HG02970 (cell line): ENCODE measurements at regions not wholly inside any gene's neighbourhood (a gene's known extent, or its start where the extent isn't known, plus 50 kb on each side); places are given as distances from the start of the nearest gene placed in this dataset.
"Not testable (repeated sequence)": the region's sequence is repeated elsewhere in the genome, so short reads cannot be mapped to it uniquely, and the experiment has no call there.

Experiments
- ATAC-seq: cut with Tn5 transposase; IDR thresholded peaks from one replicate; pipeline ENCODE4 v1.9.1; 2021; ENCODE audit warnings: mild to moderate bottlenecking, moderate library complexity, moderate number of reproducible peaks; ENCODE audit not compliant: unreplicated experiment, low FRiP score

DNA sequence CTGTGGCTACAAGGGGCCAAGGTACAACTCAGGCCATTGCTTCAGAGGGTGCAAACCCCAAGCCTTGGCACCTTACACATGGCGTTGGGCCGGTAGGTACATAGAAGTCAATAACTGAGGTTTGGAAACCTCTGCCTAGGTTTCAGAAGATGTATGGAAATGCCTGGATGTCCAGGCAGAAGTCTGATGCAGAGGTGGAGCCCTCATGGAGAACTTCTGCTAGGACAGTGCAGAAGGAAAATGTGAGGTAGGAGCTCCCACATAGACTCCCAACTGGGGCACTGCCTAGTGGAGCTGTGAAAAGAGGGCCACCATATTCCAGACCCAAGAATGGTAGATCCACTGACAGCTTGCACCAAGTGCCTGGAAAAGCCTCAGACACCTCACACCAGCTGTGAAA is 92.1 kb upstream of the SFRP2 start:
- ATAC-seq, result no peak

DNA sequence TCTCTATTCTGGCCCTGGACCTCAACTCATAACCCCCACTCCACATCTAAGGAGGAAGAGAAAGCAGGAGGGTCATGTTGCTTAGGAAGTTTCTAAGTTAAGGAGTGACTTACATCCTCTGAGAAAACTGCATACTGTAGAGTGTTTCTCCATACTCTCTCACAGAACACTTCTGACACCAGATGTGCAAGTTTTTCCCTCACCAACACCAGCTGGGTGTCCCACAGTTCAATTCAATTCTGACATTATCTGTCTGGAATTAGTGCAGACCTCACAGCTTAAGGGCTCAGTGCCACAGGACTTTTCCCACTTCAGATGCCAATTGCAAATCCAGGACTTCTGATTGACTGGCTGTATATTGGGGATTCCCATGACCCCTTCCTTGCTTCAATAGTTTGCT is 89.0 kb upstream of the SFRP2 start:
- no peak for ATAC-seq

DNA sequence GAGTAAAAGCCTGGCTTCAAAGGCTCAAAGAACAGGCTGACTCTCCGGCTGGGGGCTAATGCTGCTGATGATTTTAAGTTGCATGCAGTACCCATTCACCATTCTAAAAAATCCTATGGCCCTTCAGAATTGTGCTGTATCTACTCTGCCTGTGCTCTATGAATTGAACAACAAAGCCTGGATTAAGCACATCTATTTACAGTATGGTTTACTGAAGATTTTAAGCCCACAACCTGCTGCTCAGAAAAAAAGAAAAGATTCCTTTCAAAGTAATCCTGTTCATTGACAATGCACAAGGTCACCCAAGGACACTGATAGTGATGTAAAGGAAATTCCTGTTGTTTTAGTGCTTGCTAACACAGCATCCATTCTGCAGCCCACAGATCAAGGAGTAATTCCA is 84.9 kb upstream of the SFRP2 start:
- no peak for ATAC-seq

DNA sequence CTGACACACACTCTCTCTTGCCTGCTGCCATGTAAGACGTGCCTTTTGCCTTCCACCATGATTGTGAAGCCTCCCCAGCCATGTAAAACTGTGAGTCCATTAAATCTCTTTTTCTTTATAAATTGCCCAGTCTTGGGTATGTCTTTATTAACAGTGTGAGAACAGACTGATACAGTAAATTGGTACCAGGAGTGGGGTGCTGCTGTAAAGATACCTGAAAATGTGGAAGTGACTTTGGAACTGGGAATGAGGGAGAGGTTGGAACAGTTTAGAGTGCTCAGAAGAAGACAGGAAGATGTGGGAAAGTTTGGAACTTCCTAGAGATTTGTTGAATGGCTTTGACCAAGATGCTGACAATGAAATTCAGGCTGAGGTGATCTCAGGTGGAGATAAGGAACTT is 77.9 kb upstream of the SFRP2 start:
- ATAC-seq, result not testable (repeated sequence)

DNA sequence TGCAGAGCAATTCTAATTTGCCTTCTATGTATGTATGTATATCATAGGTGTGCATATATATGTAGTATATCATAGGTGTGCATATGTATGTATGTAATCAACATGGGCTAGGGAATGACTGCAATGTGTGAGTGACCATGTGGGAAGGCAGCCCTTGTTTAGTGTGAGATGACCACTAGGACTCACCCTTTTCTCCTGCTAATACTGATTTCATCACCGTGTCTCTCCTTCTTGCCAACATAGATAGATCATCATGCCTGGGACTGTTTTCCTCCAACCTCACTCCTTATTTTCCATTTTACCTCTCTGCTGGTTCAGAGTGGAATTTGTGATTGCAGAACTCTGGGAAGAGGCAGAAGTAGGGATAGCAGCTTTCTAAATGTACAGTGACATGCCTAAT is 63.6 kb upstream of the SFRP2 start:
- ATAC-seq, result no peak

DNA sequence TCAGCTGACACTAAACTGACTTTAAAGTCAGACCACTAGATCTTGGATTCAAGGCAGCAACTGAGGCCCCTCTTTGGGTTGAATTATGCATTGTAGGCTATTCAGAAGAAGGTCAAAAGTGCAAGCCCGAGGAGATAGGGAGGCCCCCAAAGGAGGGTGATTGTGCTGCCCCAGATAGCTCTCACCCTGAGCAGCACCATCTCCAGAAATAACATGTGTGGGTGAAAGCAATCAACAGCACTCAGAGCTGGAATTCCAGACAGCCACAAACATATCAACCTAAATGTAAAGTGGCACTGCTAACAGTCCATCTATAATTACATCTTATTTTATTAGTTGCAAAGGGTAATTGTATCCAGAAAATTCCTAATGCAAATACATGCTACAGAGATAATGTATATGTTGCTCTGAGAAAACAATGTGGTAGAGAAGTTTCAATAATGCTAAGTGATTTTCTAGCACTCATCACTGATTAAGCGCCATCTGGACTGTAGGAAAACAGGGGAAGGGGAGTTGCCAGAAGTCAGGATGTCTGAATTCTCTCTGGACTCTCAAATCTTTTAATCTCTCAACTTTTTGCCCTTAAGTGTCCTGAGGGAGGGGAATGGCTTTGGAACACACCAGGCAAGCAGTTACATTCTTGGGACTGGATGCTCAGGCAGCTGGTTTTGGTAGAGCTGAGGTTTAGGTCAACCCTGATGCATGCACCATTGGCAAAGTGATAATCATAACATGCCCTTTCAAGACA is 61.8 kb upstream of the SFRP2 start:
- ATAC-seq, result no peak

DNA sequence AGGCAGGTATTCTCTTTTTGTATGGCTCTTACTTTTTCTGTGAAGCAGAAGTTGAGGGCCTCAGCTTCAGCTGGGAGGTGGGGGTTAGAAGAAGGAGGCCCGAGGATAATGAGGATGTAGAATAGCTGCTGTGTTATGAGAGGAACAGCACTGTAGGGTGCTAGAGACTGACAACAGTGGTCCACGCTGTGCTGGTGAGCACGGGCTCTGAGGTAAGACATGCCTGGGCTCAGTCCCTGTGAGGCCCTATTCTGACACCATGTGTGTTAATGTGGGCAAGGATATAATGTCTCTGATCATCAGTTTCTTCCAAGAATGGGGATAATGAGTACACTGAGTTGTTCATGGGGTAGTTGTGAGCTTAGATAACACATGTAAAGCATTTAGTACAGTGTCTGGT is 55.3 kb upstream of the SFRP2 start:
- no peak for ATAC-seq
